ENCODE measurements at regions not wholly inside any gene's neighbourhood (a gene's known extent, or its start where the extent isn't known, plus 50 kb on each side); places are given as distances from the start of the nearest gene placed in this dataset.

GRCh38 chr15:69757186-69757585 lies 304.6 kb downstream of the RPLP1 start:
- TF ChIP-seq EZH2 (IDR thresholded peaks at IDR 0.05; ENCODE audit: borderline replicate concordance, low read length) (no peak), CTCF (IDR thresholded peaks at IDR 0.05; ENCODE audit: low read length) (no peak)
